CD1c-positive myeloid dendritic cell (primary cell): ENCODE measurements at regions not wholly inside any gene's neighbourhood (a gene's known extent, or its start where the extent isn't known, plus 50 kb on each side); places are given as distances from the start of the nearest gene placed in this dataset.

Experiments used
- DNase-seq: peaks from one replicate; pipeline ENCODE4 v3.0.0-alpha.2; 2016; ENCODE audit errors: extremely low spot score

- no peak for DNase-seq
Observed at GRCh38 chr11:134558916-134559601, 147.0 kb upstream of the B3GAT1 start.

GRCh38 chr11:134558258-134558835, 146.3 kb upstream of the B3GAT1 start:
- DNase-seq, result no peak

- DNase-seq, result no peak
Observed at GRCh38 chr11:134557571-134558257, 145.7 kb upstream of the B3GAT1 start.

- DNase-seq, result no peak
Observed at GRCh38 chr11:134556186-134556585, 144.1 kb upstream of the B3GAT1 start.

GRCh38 chr11:134555510-134555909, 143.5 kb upstream of the B3GAT1 start:
- DNase-seq, result no peak

GRCh38 chr11:134554861-134555260, 142.8 kb upstream of the B3GAT1 start:
- no peak for DNase-seq

GRCh38 chr11:134554106-134554505, 142.1 kb upstream of the B3GAT1 start:
- DNase-seq, result no peak

GRCh38 chr11:134552749-134553148, 140.7 kb upstream of the B3GAT1 start:
- DNase-seq, result no peak

GRCh38 chr11:134545521-134545920, 133.5 kb upstream of the B3GAT1 start:
- DNase-seq, result no peak

- no peak for DNase-seq
Observed at GRCh38 chr11:134544095-134544815, 132.2 kb upstream of the B3GAT1 start.

GRCh38 chr11:134543645-134544044, 131.6 kb upstream of the B3GAT1 start:
- DNase-seq, result no peak

GRCh38 chr11:134543241-134543640, 131.2 kb upstream of the B3GAT1 start:
- no peak for DNase-seq

- DNase-seq, result no peak
Observed at GRCh38 chr11:134542401-134543165, 130.5 kb upstream of the B3GAT1 start.

GRCh38 chr11:134541951-134542350, 129.9 kb upstream of the B3GAT1 start:
- no peak for DNase-seq

- no peak for DNase-seq
Observed at GRCh38 chr11:134541355-134541754, 129.3 kb upstream of the B3GAT1 start.

GRCh38 chr11:134539285-134539684, 127.2 kb upstream of the B3GAT1 start:
- no peak for DNase-seq

- no peak for DNase-seq
Observed at GRCh38 chr11:134538742-134539141, 126.7 kb upstream of the B3GAT1 start.

GRCh38 chr11:134537941-134538340, 125.9 kb upstream of the B3GAT1 start:
- no peak for DNase-seq

GRCh38 chr11:134537296-134537695, 125.3 kb upstream of the B3GAT1 start:
- DNase-seq, result no peak

GRCh38 chr11:134536677-134537076, 124.6 kb upstream of the B3GAT1 start:
- no peak for DNase-seq

GRCh38 chr11:134536219-134536618, 124.2 kb upstream of the B3GAT1 start:
- no peak for DNase-seq
